ENCODE measurements at regions not wholly inside any gene's neighbourhood (a gene's known extent, or its start where the extent isn't known, plus 50 kb on each side); places are given as distances from the start of the nearest gene placed in this dataset.
"Not testable (repeated sequence)": the region's sequence is repeated elsewhere in the genome, so short reads cannot be mapped to it uniquely, and the experiment has no call there.

DNA sequence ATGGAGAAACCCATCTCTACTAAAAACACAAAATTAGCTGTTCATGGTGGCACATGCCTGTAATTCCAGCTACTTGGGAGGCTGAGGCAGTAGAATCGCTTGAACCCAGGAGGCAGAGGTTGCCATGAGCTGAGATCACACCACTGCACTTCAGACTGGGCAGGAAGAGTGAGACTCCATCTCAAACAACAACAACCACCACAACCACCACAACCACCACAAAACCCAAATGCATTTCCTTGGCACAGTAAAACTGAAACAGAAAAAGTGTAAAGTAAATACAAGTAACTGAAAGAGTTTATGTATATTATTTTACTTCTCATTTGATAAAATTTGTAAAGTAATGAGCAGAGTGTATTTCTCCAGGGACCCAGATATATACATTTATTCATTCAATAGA is 1177.1 kb downstream of the FOXD4L5 start:
- not testable (repeated sequence) for TF ChIP-seq SP1 (IDR thresholded peaks at IDR 0.05; ENCODE audit: low read depth); EGR1 (IDR thresholded peaks at IDR 0.05; ENCODE audit: low read depth); CEBPB (IDR thresholded peaks at IDR 0.05; ENCODE audit: low read depth); SIN3A (IDR thresholded peaks at IDR 0.05; ENCODE audit: low read depth); JUND (IDR thresholded peaks at IDR 0.05); EZH2 (IDR thresholded peaks at IDR 0.05); POLR2AphosphoS5 (IDR thresholded peaks at IDR 0.05; ENCODE audit: low read depth, low read length); YY1 (IDR thresholded peaks at IDR 0.05; ENCODE audit: extremely low read depth, insufficient replicate concordance, low read depth, low read length); EZH2phosphoT487 (IDR thresholded peaks at IDR 0.05; ENCODE audit: borderline replicate concordance); ELF1 (IDR thresholded peaks at IDR 0.05; ENCODE audit: borderline replicate concordance, low read depth)
- TF ChIP-seq, protein P1, sequence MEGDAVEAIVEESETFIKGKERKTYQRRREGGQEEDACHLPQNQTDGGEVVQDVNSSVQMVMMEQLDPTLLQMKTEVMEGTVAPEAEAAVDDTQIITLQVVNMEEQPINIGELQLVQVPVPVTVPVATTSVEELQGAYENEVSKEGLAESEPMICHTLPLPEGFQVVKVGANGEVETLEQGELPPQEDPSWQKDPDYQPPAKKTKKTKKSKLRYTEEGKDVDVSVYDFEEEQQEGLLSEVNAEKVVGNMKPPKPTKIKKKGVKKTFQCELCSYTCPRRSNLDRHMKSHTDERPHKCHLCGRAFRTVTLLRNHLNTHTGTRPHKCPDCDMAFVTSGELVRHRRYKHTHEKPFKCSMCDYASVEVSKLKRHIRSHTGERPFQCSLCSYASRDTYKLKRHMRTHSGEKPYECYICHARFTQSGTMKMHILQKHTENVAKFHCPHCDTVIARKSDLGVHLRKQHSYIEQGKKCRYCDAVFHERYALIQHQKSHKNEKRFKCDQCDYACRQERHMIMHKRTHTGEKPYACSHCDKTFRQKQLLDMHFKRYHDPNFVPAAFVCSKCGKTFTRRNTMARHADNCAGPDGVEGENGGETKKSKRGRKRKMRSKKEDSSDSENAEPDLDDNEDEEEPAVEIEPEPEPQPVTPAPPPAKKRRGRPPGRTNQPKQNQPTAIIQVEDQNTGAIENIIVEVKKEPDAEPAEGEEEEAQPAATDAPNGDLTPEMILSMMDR (IDR thresholded peaks at IDR 0.05 in 2 of 3, conservative IDR thresholded peaks at IDR 0.05 in 1 of 3; ENCODE audit: borderline replicate concordance in 1 of 3, insufficient read depth in 1 of 3, low read depth in 2 of 3, low read length in 2 of 3): not testable (repeated sequence)
- TF ChIP-seq, protein P2, sequence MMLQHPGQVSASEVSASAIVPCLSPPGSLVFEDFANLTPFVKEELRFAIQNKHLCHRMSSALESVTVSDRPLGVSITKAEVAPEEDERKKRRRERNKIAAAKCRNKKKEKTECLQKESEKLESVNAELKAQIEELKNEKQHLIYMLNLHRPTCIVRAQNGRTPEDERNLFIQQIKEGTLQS (IDR thresholded peaks at IDR 0.05): not testable (repeated sequence)
- TF ChIP-seq, protein P3, sequence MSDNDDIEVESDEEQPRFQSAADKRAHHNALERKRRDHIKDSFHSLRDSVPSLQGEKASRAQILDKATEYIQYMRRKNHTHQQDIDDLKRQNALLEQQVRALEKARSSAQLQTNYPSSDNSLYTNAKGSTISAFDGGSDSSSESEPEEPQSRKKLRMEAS (IDR thresholded peaks at IDR 0.05): not testable (repeated sequence)
- TF ChIP-seq, protein P4, sequence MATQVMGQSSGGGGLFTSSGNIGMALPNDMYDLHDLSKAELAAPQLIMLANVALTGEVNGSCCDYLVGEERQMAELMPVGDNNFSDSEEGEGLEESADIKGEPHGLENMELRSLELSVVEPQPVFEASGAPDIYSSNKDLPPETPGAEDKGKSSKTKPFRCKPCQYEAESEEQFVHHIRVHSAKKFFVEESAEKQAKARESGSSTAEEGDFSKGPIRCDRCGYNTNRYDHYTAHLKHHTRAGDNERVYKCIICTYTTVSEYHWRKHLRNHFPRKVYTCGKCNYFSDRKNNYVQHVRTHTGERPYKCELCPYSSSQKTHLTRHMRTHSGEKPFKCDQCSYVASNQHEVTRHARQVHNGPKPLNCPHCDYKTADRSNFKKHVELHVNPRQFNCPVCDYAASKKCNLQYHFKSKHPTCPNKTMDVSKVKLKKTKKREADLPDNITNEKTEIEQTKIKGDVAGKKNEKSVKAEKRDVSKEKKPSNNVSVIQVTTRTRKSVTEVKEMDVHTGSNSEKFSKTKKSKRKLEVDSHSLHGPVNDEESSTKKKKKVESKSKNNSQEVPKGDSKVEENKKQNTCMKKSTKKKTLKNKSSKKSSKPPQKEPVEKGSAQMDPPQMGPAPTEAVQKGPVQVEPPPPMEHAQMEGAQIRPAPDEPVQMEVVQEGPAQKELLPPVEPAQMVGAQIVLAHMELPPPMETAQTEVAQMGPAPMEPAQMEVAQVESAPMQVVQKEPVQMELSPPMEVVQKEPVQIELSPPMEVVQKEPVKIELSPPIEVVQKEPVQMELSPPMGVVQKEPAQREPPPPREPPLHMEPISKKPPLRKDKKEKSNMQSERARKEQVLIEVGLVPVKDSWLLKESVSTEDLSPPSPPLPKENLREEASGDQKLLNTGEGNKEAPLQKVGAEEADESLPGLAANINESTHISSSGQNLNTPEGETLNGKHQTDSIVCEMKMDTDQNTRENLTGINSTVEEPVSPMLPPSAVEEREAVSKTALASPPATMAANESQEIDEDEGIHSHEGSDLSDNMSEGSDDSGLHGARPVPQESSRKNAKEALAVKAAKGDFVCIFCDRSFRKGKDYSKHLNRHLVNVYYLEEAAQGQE (IDR thresholded peaks at IDR 0.05; ENCODE audit: low read depth): not testable (repeated sequence)
